ENCODE measurements at regions not wholly inside any gene's neighbourhood (a gene's known extent, or its start where the extent isn't known, plus 50 kb on each side); places are given as distances from the start of the nearest gene placed in this dataset.

GRCh38 chr22:47396515-47396914 is 634.1 kb downstream of the TBC1D22A start (continued):
- TF ChIP-seq CTCF (conservative IDR thresholded peaks at IDR 0.05; ENCODE audit: low read depth in 2 of 2) (no peak), JUNB (IDR thresholded peaks at IDR 0.05; ENCODE audit: unreplicated experiment) (no peak), EZH2 (IDR thresholded peaks at IDR 0.05; ENCODE audit: low read depth, unreplicated experiment) (no peak)

GRCh38 chr22:47396105-47396504 is 633.7 kb downstream of the TBC1D22A start:
- H3K4me3 Mint-ChIP-seq = no peak overlapping the region
- Histone ChIP-seq H4K20me1 (replicated peaks; ENCODE audit: insufficient read depth) (no peaks in the 10 kb centered on the region), H3K27ac (ENCODE audit: low read depth) (no peak overlapping the region), H3K36me3 (ENCODE audit: insufficient read depth) (no peaks in the 10 kb centered on the region), H3K4me2 (no peak overlapping the region), H3K4me1 (ENCODE audit: insufficient read depth) (no peaks in the 10 kb centered on the region), H3K4me3 (no peak overlapping the region), H2AFZ (no peak overlapping the region), H3F3A (replicated peaks; ENCODE audit: low read depth) (no peaks in the 10 kb centered on the region), H3K9me2 (ENCODE audit: insufficient read depth) (no peaks in the 10 kb centered on the region), H3K79me2 (replicated peaks; ENCODE audit: insufficient read depth) (no peaks in the 10 kb centered on the region), H3K27me3 (ENCODE audit: insufficient read depth) (no peaks in the 10 kb centered on the region)
- H3K4me1 Mint-ChIP-seq = no peaks in the 10 kb centered on the region
- peaks cover 18% of the 10 kb centered on the region for H3K27me3 Mint-ChIP-seq (ENCODE audit: insufficient read depth, low read depth, poor library complexity)
- peaks cover 16% of the 10 kb centered on the region for H3K9me3 Mint-ChIP-seq
- no peak overlapping the region for H3K27ac Mint-ChIP-seq
- no peak for TF ChIP-seq EZH2phosphoT487 (IDR thresholded peaks at IDR 0.05; ENCODE audit: unreplicated experiment)
- no peak for TF ChIP-seq REST (IDR thresholded peaks at IDR 0.05; ENCODE audit: unreplicated experiment)
- TF ChIP-seq ZNF114 (CRISPR knock-in tag; IDR thresholded peaks at IDR 0.05) = no peak
- TF ChIP-seq NANOG (IDR thresholded peaks at IDR 0.05; ENCODE audit: borderline replicate concordance) = no peak
- DNase-seq (ENCODE audit: low spot score) (no peak), ATAC-seq (no peak)
- H3K36me3 Mint-ChIP-seq (ENCODE audit: low read depth) = peaks cover 41% of the 10 kb centered on the region

- Mint-ChIP-seq H3K9me3 (peaks cover 16% of the 10 kb centered on the region), H3K4me3 (no peak overlapping the region), H3K27me3 (ENCODE audit: insufficient read depth, low read depth, poor library complexity) (peaks cover 19% of the 10 kb centered on the region), H3K4me1 (no peaks in the 10 kb centered on the region), H3K36me3 (ENCODE audit: low read depth) (peaks cover 43% of the 10 kb centered on the region), H3K27ac (no peak overlapping the region)
- H4K20me1 ChIP-seq (replicated peaks; ENCODE audit: insufficient read depth) = no peaks in the 10 kb centered on the region
- H3F3A ChIP-seq (replicated peaks; ENCODE audit: low read depth) = no peaks in the 10 kb centered on the region
- H3K4me2 ChIP-seq = no peak overlapping the region
- no peak overlapping the region for H3K27ac ChIP-seq (ENCODE audit: low read depth)
- H3K4me3 ChIP-seq = no peak overlapping the region
- ATAC-seq (no peak), DNase-seq (ENCODE audit: low spot score) (no peak)
- no peaks in the 10 kb centered on the region for H3K4me1 ChIP-seq (ENCODE audit: insufficient read depth)
- H2AFZ ChIP-seq = no peak overlapping the region
- no peaks in the 10 kb centered on the region for H3K27me3 ChIP-seq (ENCODE audit: insufficient read depth)
- no peaks in the 10 kb centered on the region for H3K9me2 ChIP-seq (ENCODE audit: insufficient read depth)
- H3K36me3 ChIP-seq (ENCODE audit: insufficient read depth) = no peaks in the 10 kb centered on the region
- no peaks in the 10 kb centered on the region for H3K79me2 ChIP-seq (replicated peaks; ENCODE audit: insufficient read depth)
- TF ChIP-seq ZNF114 (CRISPR knock-in tag; IDR thresholded peaks at IDR 0.05) (no peak), CTCF (conservative IDR thresholded peaks at IDR 0.05; ENCODE audit: low read depth in 2 of 2) (no peak), EZH2phosphoT487 (IDR thresholded peaks at IDR 0.05; ENCODE audit: unreplicated experiment) (no peak), EZH2 (IDR thresholded peaks at IDR 0.05; ENCODE audit: low read depth, unreplicated experiment) (no peak)
These were observed 633.0 kb downstream of the TBC1D22A start for GRCh38 chr22:47395481-47395880.

Measured in GM23338 (cell line).